ENCODE measurements at regions not wholly inside any gene's neighbourhood (a gene's known extent, or its start where the extent isn't known, plus 50 kb on each side); places are given as distances from the start of the nearest gene placed in this dataset.

- TF ChIP-seq CTCF (IDR thresholded peaks at IDR 0.05) (no peak), POLR2AphosphoS5 (IDR thresholded peaks at IDR 0.05) (no peak), POLR2A (IDR thresholded peaks at IDR 0.05; ENCODE audit: low read depth) (no peak), EP300 (IDR thresholded peaks at IDR 0.05) (no peak)
Measured at GRCh38 chr10:104556831-104557230, 84.3 kb upstream of the SORCS3 start.
